ENCODE measurements at regions not wholly inside any gene's neighbourhood (a gene's known extent, or its start where the extent isn't known, plus 50 kb on each side); places are given as distances from the start of the nearest gene placed in this dataset. TPM values are rescaled to one million over a fixed set of nuclear protein-coding genes. Genes with fewer than 3 reads are reported as not detected.

- TF ChIP-seq EZH2 (IDR thresholded peaks at IDR 0.05; ENCODE audit: borderline replicate concordance) (no peak), EZH2phosphoT487 (IDR thresholded peaks at IDR 0.05; ENCODE audit: low read depth, severe bottlenecking, unreplicated experiment) (no peak)
- TF ChIP-seq, protein P1, sequence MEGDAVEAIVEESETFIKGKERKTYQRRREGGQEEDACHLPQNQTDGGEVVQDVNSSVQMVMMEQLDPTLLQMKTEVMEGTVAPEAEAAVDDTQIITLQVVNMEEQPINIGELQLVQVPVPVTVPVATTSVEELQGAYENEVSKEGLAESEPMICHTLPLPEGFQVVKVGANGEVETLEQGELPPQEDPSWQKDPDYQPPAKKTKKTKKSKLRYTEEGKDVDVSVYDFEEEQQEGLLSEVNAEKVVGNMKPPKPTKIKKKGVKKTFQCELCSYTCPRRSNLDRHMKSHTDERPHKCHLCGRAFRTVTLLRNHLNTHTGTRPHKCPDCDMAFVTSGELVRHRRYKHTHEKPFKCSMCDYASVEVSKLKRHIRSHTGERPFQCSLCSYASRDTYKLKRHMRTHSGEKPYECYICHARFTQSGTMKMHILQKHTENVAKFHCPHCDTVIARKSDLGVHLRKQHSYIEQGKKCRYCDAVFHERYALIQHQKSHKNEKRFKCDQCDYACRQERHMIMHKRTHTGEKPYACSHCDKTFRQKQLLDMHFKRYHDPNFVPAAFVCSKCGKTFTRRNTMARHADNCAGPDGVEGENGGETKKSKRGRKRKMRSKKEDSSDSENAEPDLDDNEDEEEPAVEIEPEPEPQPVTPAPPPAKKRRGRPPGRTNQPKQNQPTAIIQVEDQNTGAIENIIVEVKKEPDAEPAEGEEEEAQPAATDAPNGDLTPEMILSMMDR (IDR thresholded peaks at IDR 0.05; ENCODE audit: poor library complexity), result no peak
- DNase-seq (ENCODE audit: low spot score), result no peak
- WGBS (ENCODE audit: low lambda C conversion rate, missing lambda C conversion rate), result 76% methylated on average over 1 of the region's 1 CpG
- Histone ChIP-seq H2AFZ (no peak overlapping the region), H3K36me3 (replicated peaks; ENCODE audit: insufficient read depth, low read depth) (no peaks in the 10 kb centered on the region), H4K20me1 (ENCODE audit: insufficient read depth, poor library complexity, severe bottlenecking) (no peaks in the 10 kb centered on the region), H3K9me3 (ENCODE audit: low read depth) (no peaks in the 10 kb centered on the region), H3K4me1 (ENCODE audit: insufficient read depth) (no peaks in the 10 kb centered on the region), H3K4me2 (no peak overlapping the region), H3K27me3 (no peaks in the 10 kb centered on the region), H3K79me2 (no peaks in the 10 kb centered on the region), H3K9me2 (replicated peaks; ENCODE audit: insufficient read depth) (no peaks in the 10 kb centered on the region), H3K4me3 (no peak overlapping the region), H3K27ac (no peak overlapping the region)
Measured at GRCh38 chr1:185368913-185369491, 52.0 kb upstream of the IVNS1ABP start.

GRCh38 chr1:185368313-185368855 is 51.3 kb upstream of the IVNS1ABP start:
- no peaks in the 10 kb centered on the region for H3K9me3 ChIP-seq (ENCODE audit: low read depth)
- TF ChIP-seq EZH2phosphoT487 (IDR thresholded peaks at IDR 0.05; ENCODE audit: low read depth, severe bottlenecking, unreplicated experiment) (no peak), EZH2 (IDR thresholded peaks at IDR 0.05; ENCODE audit: borderline replicate concordance) (no peak)
- TF ChIP-seq, protein P1 (IDR thresholded peaks at IDR 0.05; ENCODE audit: poor library complexity), result no peak
- no peak overlapping the region for H3K27ac ChIP-seq
- H3K4me1 ChIP-seq (ENCODE audit: insufficient read depth), result no peaks in the 10 kb centered on the region
- DNase-seq (ENCODE audit: low spot score), result no peak
- no peaks in the 10 kb centered on the region for H3K9me2 ChIP-seq (replicated peaks; ENCODE audit: insufficient read depth)
- no peaks in the 10 kb centered on the region for H3K27me3 ChIP-seq
- H3K36me3 ChIP-seq (replicated peaks; ENCODE audit: insufficient read depth, low read depth), result no peaks in the 10 kb centered on the region
- H2AFZ ChIP-seq, result no peak overlapping the region
- WGBS (ENCODE audit: low lambda C conversion rate, missing lambda C conversion rate), result 95% methylated on average over 3 of the region's 3 CpGs
- no peaks in the 10 kb centered on the region for H3K79me2 ChIP-seq
- no peak overlapping the region for H3K4me2 ChIP-seq
- no peaks in the 10 kb centered on the region for H4K20me1 ChIP-seq (ENCODE audit: insufficient read depth, poor library complexity, severe bottlenecking)
- no peak overlapping the region for H3K4me3 ChIP-seq

GRCh38 chr1:185367218-185367617 is 50.2 kb upstream of the IVNS1ABP start:
- H3K4me2 ChIP-seq, result no peak overlapping the region
- no peaks in the 10 kb centered on the region for H4K20me1 ChIP-seq (ENCODE audit: insufficient read depth, poor library complexity, severe bottlenecking)
- no peak for DNase-seq (ENCODE audit: low spot score)
- no peak for TF ChIP-seq EZH2phosphoT487 (IDR thresholded peaks at IDR 0.05; ENCODE audit: low read depth, severe bottlenecking, unreplicated experiment)
- TF ChIP-seq EZH2 (IDR thresholded peaks at IDR 0.05; ENCODE audit: borderline replicate concordance), result no peak
- TF ChIP-seq, protein P1 (IDR thresholded peaks at IDR 0.05; ENCODE audit: poor library complexity), result no peak
- no peak overlapping the region for H2AFZ ChIP-seq
- H3K4me3 ChIP-seq, result no peak overlapping the region
- peaks cover 3% of the 10 kb centered on the region for H3K9me3 ChIP-seq (ENCODE audit: low read depth)
- no peaks in the 10 kb centered on the region for H3K9me2 ChIP-seq (replicated peaks; ENCODE audit: insufficient read depth)
- no peaks in the 10 kb centered on the region for H3K4me1 ChIP-seq (ENCODE audit: insufficient read depth)
- H3K36me3 ChIP-seq (replicated peaks; ENCODE audit: insufficient read depth, low read depth), result no peaks in the 10 kb centered on the region
- H3K79me2 ChIP-seq, result no peaks in the 10 kb centered on the region
- 95% methylated on average over 6 of the region's 6 CpGs for WGBS (ENCODE audit: low lambda C conversion rate, missing lambda C conversion rate)
- H3K27me3 ChIP-seq, result no peaks in the 10 kb centered on the region
- no peak overlapping the region for H3K27ac ChIP-seq

Small RNAs in the stretch of these regions (small RNA-seq; reads per million reads assigned to genes)
- not detected for gene MCRIP2P2
- not detected for gene RF00019
- not detected for gene RNU7-183P

All from hepatocyte (in vitro differentiated cells).